Kidney (tissue), 13 donors: ENCODE measurements at regions not wholly inside any gene's neighbourhood (a gene's known extent, or its start where the extent isn't known, plus 50 kb on each side); places are given as distances from the start of the nearest gene placed in this dataset.

ENCODE experiments used
- DNase-seq, 5 donors: peaks; one replicate each; pipeline ENCODE4 v3.0.0-alpha.2; 2013 to 2020
- FAIRE-seq: peaks from 2 replicates; lab custom pipeline; 2012; peaks lifted over from hg19 to GRCh38; lab: Jason Lieb, UNC
- H3K27ac ChIP-seq, 2 donors: one replicate each; pipeline ENCODE4 v1.7.0; 2013; ENCODE audit warnings: low read depth in 2 of 2, low read length in 2 of 2, inconsistent platforms in 1 of 2
- H3K27me3 ChIP-seq: one replicate; pipeline ENCODE4 v1.7.1; 2013; ENCODE audit warnings: low read length, inconsistent platforms; ENCODE audit not compliant: control insufficient read depth, insufficient read depth
- H3K36me3 ChIP-seq, 3 donors: one replicate each; pipeline versions ENCODE4 v1.7.0 to v1.7.1; 2013; ENCODE audit warnings: low read length in 3 of 3, control low read depth in 1 of 3, inconsistent platforms in 1 of 3; ENCODE audit not compliant: insufficient read depth in 3 of 3, control insufficient read depth in 2 of 3
- H3K4me1 ChIP-seq, 3 donors: one replicate each; pipeline versions ENCODE4 v1.7.0 to v1.7.1; 2013; ENCODE audit warnings: low read length in 3 of 3, inconsistent platforms in 1 of 3, low read depth in 1 of 3; ENCODE audit not compliant: control insufficient read depth in 2 of 3, insufficient read depth in 2 of 3
- H3K4me3 ChIP-seq, 3 donors: one replicate each; pipeline versions ENCODE4 v1.7.0 to v1.8.1; 2013; ENCODE audit warnings: low read length in 3 of 3, control low read depth in 1 of 3, inconsistent platforms in 1 of 3
- H3K9ac ChIP-seq, 3 donors: one replicate each; pipeline versions ENCODE4 v1.7.0 to v1.7.1; 2013; ENCODE audit warnings: low read length in 3 of 3, control low read depth in 1 of 3, inconsistent platforms in 1 of 3
- H3K9me3 ChIP-seq, 3 donors: one replicate each; pipeline versions ENCODE4 v1.7.0 to v1.7.1; 2013; ENCODE audit warnings: low read length in 3 of 3, control low read depth in 1 of 3, inconsistent platforms in 1 of 3; ENCODE audit not compliant: control insufficient read depth in 2 of 3, insufficient read depth in 1 of 3
- CTCF ChIP-seq: IDR thresholded peaks from 3 replicates; pipeline ENCODE4 v1.5.1; 2012; ENCODE audit warnings: mild to moderate bottlenecking, moderate library complexity, borderline replicate concordance; ENCODE audit not compliant: insufficient read depth; ENCODE audit errors: extremely low read depth
- intact Hi-C: fragments of 100-400 bp; cut with DNase I; formaldehyde crosslinking; loops from one replicate; pipeline ENCODE4 v1.11.1; 2022
- donor health status: control.
- donor health status: control.
- donor health status: control.
- donor health status: control.
- donor health status: control.
- donor health status: DM: yes; HTN: yes; CAD: no.
- donor health status: Normal renal cell carcinoma (clear cell type).

DNA sequence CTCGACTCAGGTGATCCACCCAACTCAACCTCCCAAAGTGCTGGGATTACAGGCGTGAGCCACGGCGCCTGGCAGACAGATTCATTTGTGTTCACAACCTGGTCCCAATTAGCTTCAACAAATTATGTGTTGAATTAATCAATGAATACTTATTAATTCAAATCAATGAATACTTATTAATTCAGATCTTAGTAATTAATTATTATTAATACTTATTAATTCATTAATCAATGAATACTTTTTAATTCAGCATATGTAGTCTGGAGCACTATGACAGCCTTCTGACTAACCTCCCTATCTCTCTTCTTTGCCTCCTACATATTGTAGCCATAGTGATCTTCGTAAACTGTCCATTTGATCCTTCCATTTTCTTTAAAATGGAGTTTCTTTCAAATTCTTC is 56.7 kb upstream of the RBPJ start:
- H3K4me3 ChIP-seq: no peak overlapping the region
- no peak for DNase-seq
- no peaks in the 10 kb centered on the region for H3K4me1 ChIP-seq
- no peak overlapping the region for H3K9ac ChIP-seq
- H3K36me3 ChIP-seq: no peaks in the 10 kb centered on the region
- no peak for TF ChIP-seq CTCF
- no peaks in the 10 kb centered on the region for H3K9me3 ChIP-seq
- no peak for FAIRE-seq
- no peak overlapping the region for H3K27ac ChIP-seq
- no peaks in the 10 kb centered on the region for H3K27me3 ChIP-seq
- intact Hi-C loops: no loop called here

GRCh38 chr4:26267087-26267486 is 53.7 kb upstream of the RBPJ start:
- H3K4me3 ChIP-seq: no peak overlapping the region
- intact Hi-C loops: no loop called here
- no peak overlapping the region for H3K9ac ChIP-seq
- FAIRE-seq: no peak
- peak in 1 of 5 donors; percentile 29 for DNase-seq
- no peaks in the 10 kb centered on the region for H3K9me3 ChIP-seq
- no peak overlapping the region for H3K27ac ChIP-seq
- no peak for TF ChIP-seq CTCF
- H3K36me3 ChIP-seq: no peaks in the 10 kb centered on the region
- no peaks in the 10 kb centered on the region for H3K27me3 ChIP-seq
- no peaks in the 10 kb centered on the region for H3K4me1 ChIP-seq

DNA sequence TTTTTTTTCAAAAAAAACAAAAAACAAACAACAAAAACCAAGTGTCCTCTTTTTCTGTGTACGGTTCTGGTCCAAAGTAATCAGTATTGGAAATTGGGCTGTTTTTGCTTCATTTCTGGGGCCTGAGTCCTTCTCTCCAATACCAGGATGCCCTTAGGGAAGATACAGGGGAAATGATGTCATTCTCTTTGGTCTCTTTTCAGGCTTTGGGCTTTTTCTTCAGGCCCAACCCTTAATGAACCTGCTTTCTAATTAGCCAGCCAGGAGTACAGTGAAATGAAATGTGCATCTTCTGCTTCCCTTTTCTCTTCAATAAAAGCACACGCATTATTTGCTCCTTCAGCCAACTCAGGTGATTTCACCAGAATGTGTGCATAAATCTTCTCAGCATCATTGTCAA is 52.6 kb upstream of the RBPJ start:
- Histone ChIP-seq H3K27me3 (no peaks in the 10 kb centered on the region), H3K9me3 (no peaks in the 10 kb centered on the region), H3K4me3 (no peak overlapping the region), H3K36me3 (no peaks in the 10 kb centered on the region), H3K9ac (no peak overlapping the region), H3K27ac (no peak overlapping the region), H3K4me1 (no peaks in the 10 kb centered on the region)
- no peak for TF ChIP-seq CTCF
- intact Hi-C loops: no loop called here
- no peak for FAIRE-seq
- DNase-seq: no peak

- Histone ChIP-seq H3K9ac (no peak overlapping the region), H3K36me3 (no peaks in the 10 kb centered on the region), H3K4me1 (no peaks in the 10 kb centered on the region), H3K9me3 (no peaks in the 10 kb centered on the region), H3K27me3 (no peaks in the 10 kb centered on the region), H3K4me3 (no peak overlapping the region), H3K27ac (no peak overlapping the region)
- intact Hi-C loops: no loop called here
- no peak for DNase-seq
- FAIRE-seq: no peak
- no peak for TF ChIP-seq CTCF
Observed at GRCh38 chr4:26269038-26269437, 51.8 kb upstream of the RBPJ start.
